ENCODE measurements at regions not wholly inside any gene's neighbourhood (a gene's known extent, or its start where the extent isn't known, plus 50 kb on each side); places are given as distances from the start of the nearest gene placed in this dataset.

GRCh38 chr4:126271292-126271691 is 956.5 kb downstream of the FAT4 start:
- no peak overlapping the region for H3K27ac ChIP-seq (ENCODE audit: low read depth, low read length)
- no peak overlapping the region for H3K4me3 ChIP-seq (ENCODE audit: low read length in 3 of 3)
- no peak overlapping the region for H3K9ac ChIP-seq (ENCODE audit: low read depth in 1 of 3, low read length in 3 of 3)
- H3K36me3 ChIP-seq (ENCODE audit: control insufficient read depth in 3 of 3, insufficient read depth in 3 of 3, low read length in 3 of 3), result no peaks in the 10 kb centered on the region
- no peaks in the 10 kb centered on the region for H3K9me3 ChIP-seq (ENCODE audit: control insufficient read depth in 3 of 3, low read length in 3 of 3)
- no peaks in the 10 kb centered on the region for H3K4me1 ChIP-seq (ENCODE audit: control insufficient read depth in 3 of 3, insufficient read depth in 3 of 3, low read length in 3 of 3)
- no peaks in the 10 kb centered on the region for H3K27me3 ChIP-seq (ENCODE audit: control insufficient read depth in 3 of 3, insufficient read depth in 3 of 3, low read length in 3 of 3)

DNA sequence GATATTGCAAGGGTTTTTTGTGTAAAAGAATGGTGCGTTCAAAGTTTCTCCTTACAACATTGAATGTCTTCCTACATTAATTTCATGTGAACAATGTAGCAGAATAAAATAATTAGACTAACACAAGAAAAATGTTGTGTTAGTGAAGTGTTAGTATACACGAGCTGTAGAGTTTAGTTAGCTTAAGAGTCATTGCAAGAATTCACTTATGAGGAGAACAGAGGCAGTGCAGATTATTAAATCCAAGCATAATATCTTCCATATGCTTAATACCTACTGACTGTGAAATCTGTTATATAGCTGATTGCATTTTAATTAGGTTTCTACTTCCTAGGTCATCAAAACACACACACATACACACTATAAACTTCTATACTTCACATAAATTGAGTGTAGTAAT is 959.0 kb downstream of the FAT4 start:
- H3K27me3 ChIP-seq (ENCODE audit: control insufficient read depth in 3 of 3, insufficient read depth in 3 of 3, low read length in 3 of 3), result no peaks in the 10 kb centered on the region
- no peaks in the 10 kb centered on the region for H3K36me3 ChIP-seq (ENCODE audit: control insufficient read depth in 3 of 3, insufficient read depth in 3 of 3, low read length in 3 of 3)
- no peak overlapping the region for H3K4me3 ChIP-seq (ENCODE audit: low read length in 3 of 3)
- no peak overlapping the region for H3K9ac ChIP-seq (ENCODE audit: low read depth in 1 of 3, low read length in 3 of 3)
- H3K27ac ChIP-seq (ENCODE audit: low read depth, low read length), result no peak overlapping the region
- H3K9me3 ChIP-seq (ENCODE audit: control insufficient read depth in 3 of 3, low read length in 3 of 3), result no peaks in the 10 kb centered on the region
- no peaks in the 10 kb centered on the region for H3K4me1 ChIP-seq (ENCODE audit: control insufficient read depth in 3 of 3, insufficient read depth in 3 of 3, low read length in 3 of 3)

DNA sequence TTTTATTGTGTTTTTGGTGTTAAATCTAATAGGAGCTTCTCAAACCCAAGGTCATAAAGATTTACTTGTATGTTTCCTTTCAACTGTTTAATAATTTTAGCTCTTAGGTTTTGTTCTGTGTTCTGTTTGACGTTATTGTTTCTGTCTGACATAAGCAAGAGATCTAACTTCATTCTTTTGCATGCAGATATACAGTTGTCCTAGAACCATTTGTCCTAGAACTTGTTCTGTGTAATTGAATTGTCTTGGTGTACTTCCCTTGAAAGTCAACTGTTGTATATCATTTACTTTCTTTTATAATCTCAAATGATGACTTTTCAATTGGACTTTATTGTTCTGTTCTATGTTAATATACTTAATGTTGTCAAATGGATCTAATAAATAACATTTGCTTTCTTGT is 977.1 kb downstream of the FAT4 start:
- H3K27me3 ChIP-seq (ENCODE audit: control insufficient read depth in 3 of 3, insufficient read depth in 3 of 3, low read length in 3 of 3), result no peaks in the 10 kb centered on the region
- no peak overlapping the region for H3K9ac ChIP-seq (ENCODE audit: low read depth in 1 of 3, low read length in 3 of 3)
- H3K4me1 ChIP-seq (ENCODE audit: control insufficient read depth in 3 of 3, insufficient read depth in 3 of 3, low read length in 3 of 3), result no peaks in the 10 kb centered on the region
- H3K9me3 ChIP-seq (ENCODE audit: control insufficient read depth in 3 of 3, low read length in 3 of 3), result no peaks in the 10 kb centered on the region
- H3K27ac ChIP-seq (ENCODE audit: low read depth, low read length), result no peak overlapping the region
- no peak overlapping the region for H3K4me3 ChIP-seq (ENCODE audit: low read length in 3 of 3)
- H3K36me3 ChIP-seq (ENCODE audit: control insufficient read depth in 3 of 3, insufficient read depth in 3 of 3, low read length in 3 of 3), result no peaks in the 10 kb centered on the region

DNA sequence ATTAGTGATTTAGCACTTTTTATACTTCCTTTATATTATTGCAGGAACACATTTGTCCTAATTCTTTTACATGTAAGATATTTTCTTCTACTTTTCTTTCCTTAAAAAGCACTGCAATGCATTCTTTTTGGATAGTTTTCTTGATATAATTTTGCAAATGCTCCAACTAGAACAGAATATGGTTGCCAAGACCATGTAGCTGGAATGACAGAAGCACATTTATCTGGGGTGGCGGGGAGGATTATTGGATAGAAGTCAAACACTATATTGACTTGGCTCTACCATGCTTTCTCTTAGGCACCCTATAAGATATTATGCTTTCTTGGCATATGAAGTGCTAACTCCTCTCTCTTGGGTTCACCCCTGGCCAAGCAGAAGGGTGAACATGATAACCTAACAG is 983.5 kb downstream of the FAT4 start:
- no peaks in the 10 kb centered on the region for H3K36me3 ChIP-seq (ENCODE audit: control insufficient read depth in 3 of 3, insufficient read depth in 3 of 3, low read length in 3 of 3)
- H3K9ac ChIP-seq (ENCODE audit: low read depth in 1 of 3, low read length in 3 of 3), result no peak overlapping the region
- H3K27ac ChIP-seq (ENCODE audit: low read depth, low read length), result no peak overlapping the region
- H3K27me3 ChIP-seq (ENCODE audit: control insufficient read depth in 3 of 3, insufficient read depth in 3 of 3, low read length in 3 of 3), result no peaks in the 10 kb centered on the region
- H3K4me3 ChIP-seq (ENCODE audit: low read length in 3 of 3), result no peak overlapping the region
- no peaks in the 10 kb centered on the region for H3K4me1 ChIP-seq (ENCODE audit: control insufficient read depth in 3 of 3, insufficient read depth in 3 of 3, low read length in 3 of 3)
- peaks cover 0 to 6% (median 0%) of the 10 kb centered on the region in 3 donors for H3K9me3 ChIP-seq (ENCODE audit: control insufficient read depth in 3 of 3, low read length in 3 of 3)

GRCh38 chr4:126306152-126306869 is 991.6 kb downstream of the FAT4 start:
- H3K27me3 ChIP-seq (ENCODE audit: control insufficient read depth in 3 of 3, insufficient read depth in 3 of 3, low read length in 3 of 3), result no peaks in the 10 kb centered on the region
- no peaks in the 10 kb centered on the region for H3K36me3 ChIP-seq (ENCODE audit: control insufficient read depth in 3 of 3, insufficient read depth in 3 of 3, low read length in 3 of 3)
- no peaks in the 10 kb centered on the region for H3K4me1 ChIP-seq (ENCODE audit: control insufficient read depth in 3 of 3, insufficient read depth in 3 of 3, low read length in 3 of 3)
- H3K4me3 ChIP-seq (ENCODE audit: low read length in 3 of 3), result no peak overlapping the region
- no peaks in the 10 kb centered on the region for H3K9me3 ChIP-seq (ENCODE audit: control insufficient read depth in 3 of 3, low read length in 3 of 3)
- H3K9ac ChIP-seq (ENCODE audit: low read depth in 1 of 3, low read length in 3 of 3), result no peak overlapping the region
- no peak overlapping the region for H3K27ac ChIP-seq (ENCODE audit: low read depth, low read length)

- Histone ChIP-seq H3K36me3 (ENCODE audit: control insufficient read depth in 3 of 3, insufficient read depth in 3 of 3, low read length in 3 of 3) (no peaks in the 10 kb centered on the region), H3K4me3 (ENCODE audit: low read length in 3 of 3) (no peak overlapping the region), H3K9me3 (ENCODE audit: control insufficient read depth in 3 of 3, low read length in 3 of 3) (no peaks in the 10 kb centered on the region), H3K27ac (ENCODE audit: low read depth, low read length) (no peak overlapping the region), H3K9ac (ENCODE audit: low read depth in 1 of 3, low read length in 3 of 3) (no peak overlapping the region), H3K27me3 (ENCODE audit: control insufficient read depth in 3 of 3, insufficient read depth in 3 of 3, low read length in 3 of 3) (no peaks in the 10 kb centered on the region), H3K4me1 (ENCODE audit: control insufficient read depth in 3 of 3, insufficient read depth in 3 of 3, low read length in 3 of 3) (no peaks in the 10 kb centered on the region)
Observed at GRCh38 chr4:126318376-126318775, 1003.6 kb downstream of the FAT4 start.

DNA sequence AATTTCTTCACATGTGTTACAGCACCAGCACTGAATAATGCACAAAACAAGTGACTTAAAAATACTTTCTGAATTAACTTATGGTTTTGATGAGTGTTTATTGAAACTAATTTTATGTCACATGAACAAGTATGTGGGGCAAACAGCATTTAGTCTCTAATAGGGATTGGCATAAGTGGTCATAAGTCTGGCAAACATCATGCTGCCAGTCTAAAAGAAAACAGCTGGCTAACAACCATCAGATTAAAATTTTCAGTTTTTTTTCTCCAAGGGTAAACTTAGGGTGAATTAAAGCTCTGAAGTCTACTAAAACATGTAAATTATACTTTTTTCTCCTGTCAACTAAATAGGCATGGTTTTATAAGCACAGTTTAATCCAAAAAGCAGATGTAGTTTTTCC is 1014.2 kb downstream of the FAT4 start:
- H3K9me3 ChIP-seq (ENCODE audit: control insufficient read depth in 3 of 3, low read length in 3 of 3), result no peaks in the 10 kb centered on the region
- H3K4me3 ChIP-seq (ENCODE audit: low read length in 3 of 3), result no peak overlapping the region
- no peak overlapping the region for H3K27ac ChIP-seq (ENCODE audit: low read depth, low read length)
- no peaks in the 10 kb centered on the region for H3K4me1 ChIP-seq (ENCODE audit: control insufficient read depth in 3 of 3, insufficient read depth in 3 of 3, low read length in 3 of 3)
- no peaks in the 10 kb centered on the region for H3K36me3 ChIP-seq (ENCODE audit: control insufficient read depth in 3 of 3, insufficient read depth in 3 of 3, low read length in 3 of 3)
- H3K9ac ChIP-seq (ENCODE audit: low read depth in 1 of 3, low read length in 3 of 3), result no peak overlapping the region
- H3K27me3 ChIP-seq (ENCODE audit: control insufficient read depth in 3 of 3, insufficient read depth in 3 of 3, low read length in 3 of 3), result no peaks in the 10 kb centered on the region

DNA sequence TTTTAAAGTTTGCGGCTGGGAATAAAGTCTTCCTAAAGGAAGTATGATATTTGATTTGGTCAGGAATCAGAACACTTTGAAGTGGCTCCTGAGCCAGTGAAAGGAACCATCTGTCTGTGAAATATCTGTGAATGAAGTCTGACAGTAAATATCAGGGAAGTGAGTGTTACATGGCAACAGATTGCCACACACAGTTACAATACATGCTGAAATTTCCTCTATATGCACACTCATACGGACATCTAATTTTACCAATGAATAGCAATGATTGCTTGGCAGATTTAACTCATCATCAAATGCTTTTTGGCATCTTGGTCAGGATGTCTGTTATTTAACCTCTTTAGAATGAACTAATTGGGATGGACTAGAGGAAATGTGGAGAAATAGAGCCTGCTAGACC is 1023.8 kb downstream of the FAT4 start:
- no peak overlapping the region for H3K27ac ChIP-seq (ENCODE audit: low read depth, low read length)
- H3K4me1 ChIP-seq (ENCODE audit: control insufficient read depth in 3 of 3, insufficient read depth in 3 of 3, low read length in 3 of 3), result no peaks in the 10 kb centered on the region
- H3K9me3 ChIP-seq (ENCODE audit: control insufficient read depth in 3 of 3, low read length in 3 of 3), result no peaks in the 10 kb centered on the region
- H3K36me3 ChIP-seq (ENCODE audit: control insufficient read depth in 3 of 3, insufficient read depth in 3 of 3, low read length in 3 of 3), result no peaks in the 10 kb centered on the region
- H3K4me3 ChIP-seq (ENCODE audit: low read length in 3 of 3), result no peak overlapping the region
- no peak overlapping the region for H3K9ac ChIP-seq (ENCODE audit: low read depth in 1 of 3, low read length in 3 of 3)
- H3K27me3 ChIP-seq (ENCODE audit: control insufficient read depth in 3 of 3, insufficient read depth in 3 of 3, low read length in 3 of 3), result no peaks in the 10 kb centered on the region

- no peaks in the 10 kb centered on the region for H3K4me1 ChIP-seq (ENCODE audit: control insufficient read depth in 3 of 3, insufficient read depth in 3 of 3, low read length in 3 of 3)
- no peaks in the 10 kb centered on the region for H3K9me3 ChIP-seq (ENCODE audit: control insufficient read depth in 3 of 3, low read length in 3 of 3)
- no peaks in the 10 kb centered on the region for H3K36me3 ChIP-seq (ENCODE audit: control insufficient read depth in 3 of 3, insufficient read depth in 3 of 3, low read length in 3 of 3)
- no peak overlapping the region for H3K9ac ChIP-seq (ENCODE audit: low read depth in 1 of 3, low read length in 3 of 3)
- H3K27me3 ChIP-seq (ENCODE audit: control insufficient read depth in 3 of 3, insufficient read depth in 3 of 3, low read length in 3 of 3), result no peaks in the 10 kb centered on the region
- no peak overlapping the region for H3K27ac ChIP-seq (ENCODE audit: low read depth, low read length)
- no peak overlapping the region for H3K4me3 ChIP-seq (ENCODE audit: low read length in 3 of 3)
Observed at GRCh38 chr4:126341927-126342326, 1027.2 kb downstream of the FAT4 start.

- Histone ChIP-seq H3K9ac (ENCODE audit: low read depth in 1 of 3, low read length in 3 of 3) (no peak overlapping the region), H3K9me3 (ENCODE audit: control insufficient read depth in 3 of 3, low read length in 3 of 3) (no peaks in the 10 kb centered on the region), H3K27me3 (ENCODE audit: control insufficient read depth in 3 of 3, insufficient read depth in 3 of 3, low read length in 3 of 3) (no peaks in the 10 kb centered on the region), H3K27ac (ENCODE audit: low read depth, low read length) (no peak overlapping the region), H3K4me3 (ENCODE audit: low read length in 3 of 3) (no peak overlapping the region), H3K4me1 (ENCODE audit: control insufficient read depth in 3 of 3, insufficient read depth in 3 of 3, low read length in 3 of 3) (no peaks in the 10 kb centered on the region), H3K36me3 (ENCODE audit: control insufficient read depth in 3 of 3, insufficient read depth in 3 of 3, low read length in 3 of 3) (no peaks in the 10 kb centered on the region)
Observed at GRCh38 chr4:126344472-126344871, 1029.7 kb downstream of the FAT4 start.
